ENCODE measurements at regions not wholly inside any gene's neighbourhood (a gene's known extent, or its start where the extent isn't known, plus 50 kb on each side); places are given as distances from the start of the nearest gene placed in this dataset.

DNA sequence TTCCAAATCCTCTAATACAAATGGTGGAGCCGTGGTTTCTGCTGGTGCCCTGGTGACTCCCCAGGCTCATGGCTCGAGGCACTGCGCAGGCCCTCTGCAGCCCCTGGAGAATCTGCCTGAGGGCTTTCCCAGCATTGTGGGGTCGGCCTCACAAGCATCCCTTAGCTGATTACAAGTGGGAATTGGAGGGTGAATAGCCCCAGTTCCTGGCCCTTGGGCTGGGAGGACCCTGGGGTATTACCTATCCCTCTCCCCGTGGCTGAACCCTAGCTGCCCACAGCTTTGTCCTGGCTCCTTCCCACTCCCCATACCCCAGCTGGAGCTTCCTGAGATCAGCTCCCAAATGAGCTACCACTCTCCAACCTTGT lies 212.2 kb upstream of the CST7 start:
- Histone ChIP-seq H4K20me1 (ENCODE audit: insufficient read depth, low read length) (no peaks in the 10 kb centered on the region), H3K4me1 (ENCODE audit: control insufficient read depth in 1 of 2, insufficient read depth in 2 of 2, low read length in 2 of 2) (no peaks in the 10 kb centered on the region), H3K4me2 (replicated peaks; ENCODE audit: extremely low read depth, low read length, poor library complexity, severe bottlenecking) (no peak overlapping the region), H2AFZ (ENCODE audit: insufficient read depth, low read depth, low read length, poor library complexity, severe bottlenecking) (no peak overlapping the region), H3K27ac (ENCODE audit: low read depth in 1 of 2, low read length in 2 of 2) (no peak overlapping the region), H3K9ac (ENCODE audit: insufficient read depth, low read length, poor library complexity, severe bottlenecking) (no peak overlapping the region), H3K4me3 (replicated peaks in 1 of 3; ENCODE audit: low read depth in 2 of 3, low read length in 3 of 3) (no peak overlapping the region), H3K79me2 (ENCODE audit: insufficient read depth, low read length) (no peaks in the 10 kb centered on the region), H3K9me3 (replicated peaks in 1 of 2; ENCODE audit: control insufficient read depth in 1 of 2, insufficient read depth in 1 of 2, low read length in 2 of 2) (no peaks in the 10 kb centered on the region), H3K36me3 (replicated peaks in 1 of 2; ENCODE audit: control insufficient read depth in 1 of 2, insufficient read depth in 2 of 2, low read length in 2 of 2) (no peaks in the 10 kb centered on the region), H3K27me3 (ENCODE audit: control insufficient read depth in 2 of 2, insufficient read depth in 2 of 2, low read length in 2 of 2) (no peaks in the 10 kb centered on the region)
- intact Hi-C loops (cut with micrococcal nuclease) = no loop called here
- Mint-ChIP-seq H3K36me3 (no peaks in the 10 kb centered on the region), H3K4me1 (peaks cover 4% of the 10 kb centered on the region), H3K9me3 (no peaks in the 10 kb centered on the region), H3K27me3 (ENCODE audit: low read depth in 3 of 3) (peaks cover 0 to 4% (median 0%) of the 10 kb centered on the region in 3 donors), H3K27ac (no peak overlapping the region), H3K4me3 (no peak overlapping the region)
- TF ChIP-seq, protein P1, sequence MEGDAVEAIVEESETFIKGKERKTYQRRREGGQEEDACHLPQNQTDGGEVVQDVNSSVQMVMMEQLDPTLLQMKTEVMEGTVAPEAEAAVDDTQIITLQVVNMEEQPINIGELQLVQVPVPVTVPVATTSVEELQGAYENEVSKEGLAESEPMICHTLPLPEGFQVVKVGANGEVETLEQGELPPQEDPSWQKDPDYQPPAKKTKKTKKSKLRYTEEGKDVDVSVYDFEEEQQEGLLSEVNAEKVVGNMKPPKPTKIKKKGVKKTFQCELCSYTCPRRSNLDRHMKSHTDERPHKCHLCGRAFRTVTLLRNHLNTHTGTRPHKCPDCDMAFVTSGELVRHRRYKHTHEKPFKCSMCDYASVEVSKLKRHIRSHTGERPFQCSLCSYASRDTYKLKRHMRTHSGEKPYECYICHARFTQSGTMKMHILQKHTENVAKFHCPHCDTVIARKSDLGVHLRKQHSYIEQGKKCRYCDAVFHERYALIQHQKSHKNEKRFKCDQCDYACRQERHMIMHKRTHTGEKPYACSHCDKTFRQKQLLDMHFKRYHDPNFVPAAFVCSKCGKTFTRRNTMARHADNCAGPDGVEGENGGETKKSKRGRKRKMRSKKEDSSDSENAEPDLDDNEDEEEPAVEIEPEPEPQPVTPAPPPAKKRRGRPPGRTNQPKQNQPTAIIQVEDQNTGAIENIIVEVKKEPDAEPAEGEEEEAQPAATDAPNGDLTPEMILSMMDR (IDR thresholded peaks at IDR 0.05) = no peak
- WGBS (ENCODE audit: insufficient coverage) = 100% methylated on average over 3 of the region's 5 CpGs
- no peak for DNase-seq

DNA sequence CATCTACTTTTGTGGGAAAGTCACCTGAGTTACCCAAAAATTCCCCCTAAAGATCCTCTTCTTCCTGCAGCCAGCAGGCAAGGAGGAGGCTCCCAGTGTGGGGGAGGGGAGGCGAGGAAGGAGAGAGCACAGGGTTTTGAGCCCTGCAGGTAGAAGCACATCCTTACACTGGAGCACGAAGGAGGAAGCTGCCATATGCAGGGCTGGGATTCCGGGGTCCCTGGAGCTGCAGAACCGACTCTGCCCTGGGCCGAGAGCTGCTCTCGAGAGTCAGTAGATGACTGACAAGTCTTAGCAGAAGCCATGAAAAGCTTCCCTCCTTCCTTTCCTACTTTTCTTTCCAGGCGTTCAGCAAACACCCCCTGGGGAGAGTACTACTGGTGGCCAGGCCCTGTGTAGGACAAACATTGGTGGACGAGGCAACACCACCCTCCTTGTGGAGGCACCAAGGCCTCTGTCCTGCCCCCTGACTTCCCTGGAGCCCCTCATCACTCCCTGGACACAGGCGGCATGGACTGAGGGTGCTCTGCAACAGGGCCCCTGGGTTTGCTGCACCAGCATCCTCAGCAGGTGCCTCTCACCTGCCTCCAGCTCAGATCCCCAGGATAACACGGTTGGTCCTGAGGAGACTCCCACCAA lies 211.7 kb upstream of the CST7 start:
- no peak for DNase-seq
- H3K4me1 Mint-ChIP-seq = peaks cover 4% of the 10 kb centered on the region
- H3K4me2 ChIP-seq (replicated peaks; ENCODE audit: extremely low read depth, low read length, poor library complexity, severe bottlenecking) = no peak overlapping the region
- H2AFZ ChIP-seq (ENCODE audit: insufficient read depth, low read depth, low read length, poor library complexity, severe bottlenecking) = no peak overlapping the region
- H3K4me3 Mint-ChIP-seq = no peak overlapping the region
- intact Hi-C loops (cut with micrococcal nuclease) = no loop called here
- H3K79me2 ChIP-seq (ENCODE audit: insufficient read depth, low read length) = no peaks in the 10 kb centered on the region
- H3K4me1 ChIP-seq (ENCODE audit: control insufficient read depth in 1 of 2, insufficient read depth in 2 of 2, low read length in 2 of 2) = no peaks in the 10 kb centered on the region
- H3K27ac Mint-ChIP-seq = no peak overlapping the region
- H3K27me3 ChIP-seq (ENCODE audit: control insufficient read depth in 2 of 2, insufficient read depth in 2 of 2, low read length in 2 of 2) = no peaks in the 10 kb centered on the region
- H3K9me3 ChIP-seq (replicated peaks in 1 of 2; ENCODE audit: control insufficient read depth in 1 of 2, insufficient read depth in 1 of 2, low read length in 2 of 2) = no peaks in the 10 kb centered on the region
- WGBS (ENCODE audit: insufficient coverage) = 93% methylated on average over 3 of the region's 10 CpGs
- no peak overlapping the region for H3K27ac ChIP-seq (ENCODE audit: low read depth in 1 of 2, low read length in 2 of 2)
- H3K4me3 ChIP-seq (replicated peaks in 1 of 3; ENCODE audit: low read depth in 2 of 3, low read length in 3 of 3) = no peak overlapping the region
- peaks cover 0 to 4% (median 0%) of the 10 kb centered on the region in 3 donors for H3K27me3 Mint-ChIP-seq (ENCODE audit: low read depth in 3 of 3)
- no peaks in the 10 kb centered on the region for H4K20me1 ChIP-seq (ENCODE audit: insufficient read depth, low read length)
- TF ChIP-seq, protein P1 (IDR thresholded peaks at IDR 0.05) = no peak
- no peak overlapping the region for H3K9ac ChIP-seq (ENCODE audit: insufficient read depth, low read length, poor library complexity, severe bottlenecking)
- H3K36me3 ChIP-seq (replicated peaks in 1 of 2; ENCODE audit: control insufficient read depth in 1 of 2, insufficient read depth in 2 of 2, low read length in 2 of 2) = no peaks in the 10 kb centered on the region
- H3K36me3 Mint-ChIP-seq = no peaks in the 10 kb centered on the region
- H3K9me3 Mint-ChIP-seq = no peaks in the 10 kb centered on the region

Measured in CD14-positive monocyte (primary cell).